Testis (tissue), 2 donors: ENCODE measurements at regions not wholly inside any gene's neighbourhood (a gene's known extent, or its start where the extent isn't known, plus 50 kb on each side); places are given as distances from the start of the nearest gene placed in this dataset.

Experiments
- CTCF ChIP-seq, 3 experiments: fragments of 450-650 bp in 2 of 3; fragments of 200-600 bp in 1 of 3; sonication (generic) in 1 of 3; IDR thresholded peaks; one replicate each; pipeline ENCODE4 v1.5.1; 2016 to 2019; ENCODE audit warnings: antibody characterized with exemption in 3 of 3, mild to moderate bottlenecking in 2 of 3, moderate library complexity in 1 of 3
- POLR2A ChIP-seq: fragments of 450-650 bp; IDR thresholded peaks from one replicate; pipeline ENCODE4 v1.6.1; 2017; ENCODE audit warnings: antibody characterized with exemption, mild to moderate bottlenecking, moderate library complexity

DNA sequence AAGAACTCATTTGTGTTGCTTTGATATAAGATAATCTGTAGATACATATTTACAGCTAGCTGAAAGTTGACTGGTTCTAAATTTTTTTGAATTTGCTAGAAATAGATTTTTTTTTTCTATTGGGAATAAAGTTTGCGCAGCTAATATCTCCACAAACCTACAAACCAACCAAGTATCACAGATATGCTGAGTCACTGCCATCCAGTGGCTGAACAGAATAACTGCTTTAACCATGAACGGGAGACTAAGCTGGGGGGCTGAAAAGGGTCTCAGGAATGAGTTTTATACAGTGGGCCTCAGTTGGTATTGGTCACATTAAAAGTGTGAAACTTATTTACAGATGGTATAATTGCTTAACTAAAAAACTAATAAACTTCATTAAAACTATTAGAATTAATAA, 326.7 kb upstream of the CNR1 start:
- TF ChIP-seq CTCF (IDR thresholded peaks at IDR 0.05) = peak; percentile 26 to 37 (median 27)
- TF ChIP-seq POLR2A = no peak
